Osteocyte (in vitro differentiated cells): ENCODE measurements at regions not wholly inside any gene's neighbourhood (a gene's known extent, or its start where the extent isn't known, plus 50 kb on each side); places are given as distances from the start of the nearest gene placed in this dataset.

Experiments
- DNase-seq: peaks from one replicate; pipeline ENCODE4 v3.0.0; 2021; ENCODE audit warnings: mixed read lengths; ENCODE audit not compliant: unreplicated experiment; ENCODE audit errors: extremely low spot score
- H3K27ac Mint-ChIP-seq: one replicate; pipeline ENCODE4 v1.8.0; 2021; ENCODE audit warnings: mild to moderate bottlenecking, mixed read lengths; ENCODE audit not compliant: unreplicated experiment
- H3K27me3 Mint-ChIP-seq: one replicate; pipeline ENCODE4 v1.8.0; 2021; ENCODE audit warnings: mixed read lengths; ENCODE audit not compliant: unreplicated experiment
- H3K36me3 Mint-ChIP-seq: one replicate; pipeline ENCODE4 v1.8.0; 2021; ENCODE audit warnings: mixed read lengths; ENCODE audit not compliant: unreplicated experiment
- H3K4me1 Mint-ChIP-seq: one replicate; pipeline ENCODE4 v1.8.0; 2021; ENCODE audit warnings: mixed read lengths; ENCODE audit not compliant: unreplicated experiment
- H3K4me3 Mint-ChIP-seq: one replicate; pipeline ENCODE4 v1.8.0; 2021; ENCODE audit warnings: mild to moderate bottlenecking, moderate library complexity, mixed read lengths; ENCODE audit not compliant: unreplicated experiment
- H3K9me3 Mint-ChIP-seq: one replicate; pipeline ENCODE4 v1.8.0; 2021; ENCODE audit warnings: mixed read lengths; ENCODE audit not compliant: unreplicated experiment
- CTCF ChIP-seq: fragments of 200-600 bp; sonication (generic); IDR thresholded peaks from 2 replicates; pipeline ENCODE4 v1.5.0; 2021; ENCODE audit warnings: antibody characterized with exemption, mild to moderate bottlenecking, moderate library complexity

- Mint-ChIP-seq H3K4me1 (peaks cover 10% of the 10 kb centered on the region), H3K27me3 (peaks cover 9% of the 10 kb centered on the region), H3K27ac (no peak overlapping the region), H3K9me3 (peaks cover 4% of the 10 kb centered on the region), H3K36me3 (no peaks in the 10 kb centered on the region), H3K4me3 (no peak overlapping the region)
- DNase-seq = no peak
- no peak for TF ChIP-seq CTCF
Observed at GRCh38 chr5:68953875-68954617, 139.8 kb upstream of the SLC30A5 start.

GRCh38 chr5:68954618-68954910, 139.2 kb upstream of the SLC30A5 start:
- Mint-ChIP-seq H3K27ac (no peak overlapping the region), H3K36me3 (no peaks in the 10 kb centered on the region), H3K4me3 (no peak overlapping the region), H3K4me1 (peaks cover 10% of the 10 kb centered on the region), H3K27me3 (peaks cover 8% of the 10 kb centered on the region), H3K9me3 (peaks cover 4% of the 10 kb centered on the region)
- no peak for DNase-seq
- no peak for TF ChIP-seq CTCF

- DNase-seq = no peak
- Mint-ChIP-seq H3K27ac (no peak overlapping the region), H3K27me3 (no peaks in the 10 kb centered on the region), H3K9me3 (peaks cover 3% of the 10 kb centered on the region), H3K4me1 (peaks cover 10% of the 10 kb centered on the region), H3K4me3 (no peak overlapping the region), H3K36me3 (no peaks in the 10 kb centered on the region)
- TF ChIP-seq CTCF = no peak
Observed at GRCh38 chr5:68957591-68957990, 136.2 kb upstream of the SLC30A5 start.

- TF ChIP-seq CTCF = no peak
- Mint-ChIP-seq H3K27me3 (no peaks in the 10 kb centered on the region), H3K9me3 (no peaks in the 10 kb centered on the region), H3K27ac (no peak overlapping the region), H3K36me3 (no peaks in the 10 kb centered on the region), H3K4me3 (no peak overlapping the region), H3K4me1 (peaks cover 10% of the 10 kb centered on the region)
- no peak for DNase-seq
Observed at GRCh38 chr5:68958428-68958827, 135.4 kb upstream of the SLC30A5 start.

- DNase-seq = no peak
- no peaks in the 10 kb centered on the region for H3K36me3 Mint-ChIP-seq
- TF ChIP-seq CTCF = no peak
- no peak overlapping the region for H3K27ac Mint-ChIP-seq
- H3K9me3 Mint-ChIP-seq = no peaks in the 10 kb centered on the region
- peaks cover 4% of the 10 kb centered on the region for H3K4me1 Mint-ChIP-seq
- H3K4me3 Mint-ChIP-seq = no peak overlapping the region
- no peaks in the 10 kb centered on the region for H3K27me3 Mint-ChIP-seq
Observed at GRCh38 chr5:68960456-68960855, 133.4 kb upstream of the SLC30A5 start.
